Uterus (tissue), 2 donors: ENCODE measurements at regions not wholly inside any gene's neighbourhood (a gene's known extent, or its start where the extent isn't known, plus 50 kb on each side); places are given as distances from the start of the nearest gene placed in this dataset.

Experiments
- CTCF ChIP-seq, 4 experiments: fragments of 200-600 bp in 2 of 4; fragments of 450-650 bp in 2 of 4; sonication (generic) in 2 of 4; IDR thresholded peaks; one replicate each; pipeline ENCODE4 v1.5.1; 2016 to 2019; ENCODE audit warnings: antibody characterized with exemption in 4 of 4, mild to moderate bottlenecking in 2 of 4, moderate library complexity in 1 of 4
- POLR2A ChIP-seq, 2 donors: fragments of 450-650 bp; IDR thresholded peaks; one replicate each; pipeline ENCODE4 v1.6.1; 2016; ENCODE audit warnings: antibody characterized with exemption in 2 of 2, mild to moderate bottlenecking in 1 of 2, moderate library complexity in 1 of 2

DNA sequence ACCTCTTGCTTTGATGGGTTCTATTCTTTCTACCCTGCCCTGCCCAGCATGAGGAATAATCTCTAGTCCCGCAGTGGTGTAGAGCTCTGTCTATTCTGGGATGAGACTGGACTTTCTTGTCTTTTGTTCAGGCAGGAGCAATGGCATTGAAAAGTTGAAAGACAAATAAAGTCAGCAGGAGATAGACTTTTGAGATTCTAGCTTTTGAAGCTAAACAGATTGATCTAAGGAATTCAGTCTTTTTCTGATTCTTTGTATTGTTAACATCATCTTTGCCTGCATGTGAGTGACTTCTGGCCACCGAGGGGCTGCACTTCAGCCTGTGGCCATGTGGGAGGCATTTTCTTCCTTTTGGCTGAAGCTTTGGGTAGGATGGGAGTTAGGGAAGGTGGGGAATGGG, 132.4 kb downstream of the MRPL57 start:
- TF ChIP-seq POLR2A (IDR thresholded peaks at IDR 0.05) (no peak), CTCF (IDR thresholded peaks at IDR 0.05) (no peak)
